ENCODE measurements at regions not wholly inside any gene's neighbourhood (a gene's known extent, or its start where the extent isn't known, plus 50 kb on each side); places are given as distances from the start of the nearest gene placed in this dataset.
A peak's percentile ranks its signal among the peaks of the same experiment; 100 is the strongest.

DNA sequence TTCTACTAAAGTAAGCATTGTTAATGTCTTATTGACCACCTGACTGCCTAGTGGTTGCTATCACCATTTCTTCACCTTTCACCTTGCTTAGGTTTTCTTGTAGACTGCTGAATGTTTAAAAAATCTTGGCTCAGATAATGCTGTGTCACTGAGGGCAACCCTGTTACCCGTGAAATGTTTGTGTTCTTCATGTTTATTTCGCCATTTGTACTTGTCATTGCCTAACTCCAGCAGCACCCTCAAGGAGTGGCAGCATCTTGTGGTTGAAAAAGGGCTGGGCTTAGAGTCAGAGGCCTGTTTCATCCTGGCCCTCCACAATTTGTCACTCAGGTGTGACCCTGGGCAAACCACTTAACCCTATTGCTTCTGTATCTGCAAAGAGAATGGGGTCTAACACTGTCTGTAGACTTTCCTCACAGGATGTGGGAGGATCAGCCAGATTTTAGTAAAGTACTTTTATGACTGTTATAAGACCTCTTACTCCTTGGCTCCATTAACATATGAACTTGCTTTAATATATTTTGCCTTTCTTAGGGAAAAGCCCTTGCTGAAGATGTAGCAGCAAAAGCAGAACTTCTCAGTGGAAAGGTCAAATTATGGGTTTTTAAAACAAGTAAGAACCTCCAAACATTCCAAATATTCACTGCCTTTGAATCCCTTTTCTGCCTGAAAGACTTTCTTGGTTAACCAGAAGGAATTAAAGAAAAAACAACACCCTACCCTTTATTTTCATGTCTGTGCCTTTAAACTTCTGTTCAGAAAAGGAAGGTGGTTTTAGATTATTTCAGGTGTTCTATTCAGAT, 154.5 kb upstream of the C11orf87 start:
- no peak for DNase-seq (ENCODE audit: low read depth)

DNA sequence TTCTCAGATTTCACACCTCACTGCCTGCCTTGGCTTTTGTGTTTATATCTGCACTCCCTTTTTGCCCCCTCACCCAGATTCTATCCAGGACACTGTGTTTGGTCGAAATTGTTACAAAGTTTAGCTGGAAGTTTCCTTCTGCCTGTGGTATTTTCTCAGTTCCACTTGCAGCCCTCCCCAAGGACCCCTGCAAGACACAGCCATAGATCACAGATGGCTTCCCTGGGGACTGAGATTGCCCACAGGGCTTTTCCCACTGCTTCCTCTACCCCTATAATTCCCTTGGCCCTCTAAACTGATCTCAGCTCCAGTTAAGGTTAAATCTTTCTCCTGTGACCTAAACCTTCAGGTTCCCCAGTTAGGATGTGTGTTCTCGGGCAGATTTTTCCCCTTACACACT, 146.1 kb upstream of the C11orf87 start:
- no peak for DNase-seq (ENCODE audit: low read depth)

DNA sequence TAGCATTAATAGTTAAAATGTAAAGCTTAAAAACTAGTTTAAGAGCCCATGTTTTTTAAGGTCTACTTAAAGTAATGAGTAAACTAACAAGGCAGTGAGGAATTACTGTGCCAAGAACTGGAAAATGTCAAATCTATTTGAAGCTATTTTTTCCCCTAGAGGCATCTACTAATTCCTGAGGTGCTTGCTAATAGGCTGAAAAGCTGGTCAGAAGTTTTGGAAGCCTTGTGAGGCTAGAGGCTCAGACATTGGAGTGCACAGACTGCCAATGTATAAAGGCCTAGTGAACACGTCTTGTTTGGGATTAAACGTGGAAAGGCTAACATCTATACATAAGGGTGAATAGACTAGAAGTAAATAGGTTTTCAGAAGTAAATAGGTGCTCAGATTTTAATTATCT, 136.5 kb upstream of the C11orf87 start:
- no peak for DNase-seq (ENCODE audit: low read depth)

DNA sequence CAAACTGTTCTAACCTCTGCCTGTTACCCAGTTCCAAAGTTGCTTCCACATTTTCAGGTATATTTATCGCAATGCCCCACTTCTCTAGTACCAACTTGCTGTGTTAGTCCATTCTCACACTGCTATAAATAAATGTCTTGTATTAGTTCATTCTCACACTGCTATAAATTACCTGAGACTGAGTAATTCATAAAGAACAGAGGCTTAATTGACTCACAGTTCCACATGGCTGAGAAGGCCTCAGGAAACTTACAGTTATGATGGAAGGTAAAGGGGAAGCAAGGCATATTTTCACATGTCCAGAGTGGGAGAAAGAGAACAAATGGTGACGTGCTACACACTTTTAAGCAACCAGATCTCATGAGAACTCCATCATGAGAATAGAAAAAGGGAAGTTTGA, 130.4 kb upstream of the C11orf87 start:
- DNase-seq (ENCODE audit: low read depth) = no peak

DNA sequence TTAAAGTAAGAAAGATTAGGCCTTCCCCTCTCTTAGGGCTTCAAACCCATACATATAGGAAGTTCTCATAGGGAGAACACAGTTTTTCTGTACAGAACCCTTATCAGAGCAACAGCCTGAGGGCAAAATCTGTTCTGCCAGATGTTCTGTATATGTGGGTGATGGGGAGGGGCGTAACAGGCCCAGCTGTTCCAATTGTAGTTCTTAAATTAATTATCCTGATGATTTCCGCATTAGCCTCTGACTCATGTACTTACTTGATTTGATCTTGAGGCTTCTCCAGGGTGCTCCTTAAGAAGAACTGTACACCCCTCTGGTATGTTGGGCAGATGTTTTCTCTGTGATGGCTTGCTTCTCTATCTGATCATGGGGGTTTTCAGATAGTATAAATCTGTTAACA, 123.1 kb upstream of the C11orf87 start:
- peak; percentile 20 for DNase-seq (ENCODE audit: low read depth)

DNA sequence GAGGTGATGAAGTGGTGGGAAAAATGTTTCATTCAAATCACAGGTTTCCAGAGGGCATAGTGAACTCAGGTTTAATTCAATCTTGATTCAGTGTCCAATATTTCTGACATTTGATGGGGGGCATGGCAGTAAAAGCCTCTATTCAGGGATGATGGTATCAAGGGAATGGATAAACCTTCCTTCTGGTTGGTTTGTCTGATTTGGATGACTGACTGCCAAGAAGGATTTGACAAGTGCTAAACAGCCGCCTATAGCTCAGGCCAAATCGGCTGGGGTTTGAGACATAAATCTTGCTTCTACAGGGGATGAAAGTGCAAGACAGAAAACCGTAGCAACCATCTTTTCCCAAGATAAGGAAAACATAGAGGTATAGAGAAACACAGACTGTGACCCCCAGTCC, 121.8 kb upstream of the C11orf87 start:
- no peak for DNase-seq (ENCODE audit: low read depth)

DNA sequence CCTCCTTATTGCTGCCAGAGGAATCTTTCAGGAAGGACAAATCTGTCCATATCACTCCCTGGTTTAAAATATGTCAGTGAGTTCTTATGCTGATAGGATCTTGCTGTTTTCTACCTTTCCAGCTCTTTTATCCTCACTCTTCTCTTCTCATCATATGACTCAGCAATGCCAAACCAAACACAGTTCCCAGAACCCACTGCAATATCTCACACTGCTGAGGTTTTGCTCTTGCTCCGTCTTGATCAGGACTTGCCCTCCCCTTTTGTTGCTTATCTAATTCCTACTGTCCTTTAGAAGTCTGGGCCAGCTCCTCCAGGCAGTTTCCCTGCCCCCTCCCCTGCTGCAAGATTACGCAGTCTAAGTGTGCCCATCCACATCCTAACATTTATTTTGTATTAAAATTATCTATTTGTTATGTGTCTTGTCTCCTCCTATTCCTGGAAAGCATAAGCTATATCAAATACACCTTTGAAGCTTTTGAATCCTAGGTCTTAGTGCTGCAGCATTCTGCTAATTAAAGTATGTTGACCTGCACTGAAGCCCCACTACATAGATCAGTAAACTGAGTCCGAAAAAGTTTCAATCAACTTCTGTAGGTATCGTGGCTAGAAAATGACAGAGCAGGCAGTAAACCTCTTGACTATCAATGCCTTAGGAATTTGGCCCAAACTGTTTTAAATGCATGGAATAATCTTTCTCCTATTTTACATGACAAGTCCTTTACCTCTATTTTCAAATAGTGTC, 119.2 kb upstream of the C11orf87 start:
- no peak for DNase-seq (ENCODE audit: low read depth)

DNA sequence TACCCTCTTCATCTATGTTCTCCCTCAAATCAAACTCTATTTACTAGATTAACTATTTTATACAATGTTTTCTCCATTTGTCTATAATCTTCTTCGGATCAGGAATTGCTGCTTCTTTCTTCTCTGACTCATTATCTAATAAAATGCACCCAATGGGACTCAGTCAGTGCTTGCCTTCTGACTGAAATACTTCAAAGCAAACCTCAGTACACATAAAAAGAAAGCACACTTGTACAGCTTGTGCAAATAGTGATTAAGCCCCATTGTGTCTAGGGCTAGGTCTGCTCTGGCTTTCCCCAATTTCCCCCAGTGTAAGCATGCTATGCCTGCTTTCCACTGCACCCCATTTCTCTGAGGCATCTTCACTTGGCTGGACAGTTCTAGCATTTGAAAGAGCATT, 118.6 kb upstream of the C11orf87 start:
- no peak for DNase-seq (ENCODE audit: low read depth)

DNA sequence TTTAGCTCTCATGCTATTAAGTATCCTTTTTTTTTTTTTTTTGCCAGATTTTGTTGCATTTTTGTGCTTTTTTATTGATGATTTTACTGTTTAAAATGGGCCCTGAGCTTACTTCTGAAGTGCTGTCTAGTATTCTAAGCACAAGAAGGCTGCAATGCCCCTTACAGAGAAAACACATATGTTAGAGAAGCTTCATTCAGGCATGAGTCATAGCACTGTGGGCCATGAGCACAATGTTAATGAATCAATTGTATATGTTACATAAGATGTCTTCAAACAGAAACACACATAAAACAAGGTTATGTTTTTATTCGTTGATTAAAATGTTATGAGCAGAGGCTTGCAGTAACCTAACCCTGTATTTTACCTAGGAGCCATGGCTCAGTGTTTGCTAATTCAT, 117.8 kb upstream of the C11orf87 start:
- DNase-seq (ENCODE audit: low read depth) = no peak

DNA sequence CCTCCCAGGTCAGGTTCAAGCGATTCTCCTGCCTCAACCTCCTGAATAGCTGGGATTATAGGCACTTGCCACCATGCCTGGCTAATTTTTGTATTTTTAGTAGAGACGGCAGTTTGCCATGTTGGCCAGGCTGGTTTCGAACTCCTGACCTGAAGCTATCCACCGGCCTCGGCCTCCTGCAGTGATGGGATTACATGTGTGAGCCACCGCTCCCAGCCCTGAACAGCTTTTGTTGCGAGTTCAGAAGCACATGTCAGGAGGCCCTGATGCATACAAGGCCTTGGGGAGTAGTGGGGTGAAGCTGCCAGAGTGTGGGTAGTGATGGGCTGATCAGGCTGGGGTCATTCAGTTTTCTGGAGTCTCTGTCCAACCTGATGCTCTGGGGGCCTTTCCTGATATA, 117.0 kb upstream of the C11orf87 start:
- DNase-seq (ENCODE audit: low read depth) = no peak

DNA sequence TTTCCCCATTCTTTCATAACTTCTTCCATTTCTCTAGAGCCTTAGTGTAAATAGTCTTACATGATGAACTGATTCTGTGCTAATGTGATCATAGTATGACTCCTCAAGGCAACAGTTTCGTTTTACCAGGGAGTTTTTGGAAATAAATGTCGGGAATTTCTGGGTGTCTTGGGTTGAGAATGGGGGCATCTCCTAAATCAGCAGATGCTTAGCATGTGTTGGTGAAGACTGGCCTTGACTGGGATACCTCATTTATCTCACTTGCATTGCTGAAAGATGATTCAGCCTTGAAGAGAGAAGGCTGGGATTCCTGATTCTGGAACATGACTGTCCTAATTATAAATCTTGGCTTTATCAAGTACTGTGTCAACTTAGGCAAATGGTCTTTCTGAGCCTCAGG, 115.7 kb upstream of the C11orf87 start:
- no peak for DNase-seq (ENCODE audit: low read depth)

DNA sequence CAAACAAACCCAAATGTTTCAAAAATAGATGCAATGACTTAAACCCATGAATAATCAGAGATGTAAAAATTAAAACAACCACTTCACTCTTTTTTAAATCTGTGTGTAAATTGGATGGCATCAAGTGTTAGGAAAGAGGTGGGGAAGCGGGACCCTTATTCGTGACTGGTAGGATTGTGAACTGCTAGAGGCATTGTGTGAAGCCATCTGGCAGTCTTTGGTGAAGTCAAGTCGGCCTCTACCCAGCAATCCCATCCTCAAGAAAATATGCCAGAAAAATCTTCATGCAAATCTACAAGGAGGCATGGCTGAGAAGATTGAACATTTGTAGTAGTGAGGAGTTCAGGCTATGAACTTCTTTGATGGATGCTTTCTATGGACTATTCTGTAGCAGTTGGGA, 114.6 kb upstream of the C11orf87 start:
- DNase-seq (ENCODE audit: low read depth) = no peak

DNA sequence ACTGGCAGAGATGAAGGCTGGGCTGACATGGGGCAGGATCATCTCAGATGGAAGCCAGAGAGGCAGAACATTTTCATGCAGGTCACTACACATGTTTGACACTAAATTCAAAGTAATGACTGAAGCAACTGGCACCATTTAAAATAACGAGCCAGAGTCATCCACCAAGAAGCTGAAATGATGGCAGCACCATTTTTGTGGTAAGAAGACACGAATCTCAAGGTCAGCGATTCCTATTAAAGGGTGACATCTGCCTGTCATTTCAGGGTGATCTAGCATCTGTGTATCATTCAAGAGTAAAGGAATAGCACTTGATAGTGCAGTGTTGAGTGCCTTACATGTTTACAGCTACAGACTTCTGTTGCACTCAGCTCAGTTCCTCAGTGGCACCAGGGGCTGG, 113.4 kb upstream of the C11orf87 start:
- DNase-seq (ENCODE audit: low read depth) = no peak

DNA sequence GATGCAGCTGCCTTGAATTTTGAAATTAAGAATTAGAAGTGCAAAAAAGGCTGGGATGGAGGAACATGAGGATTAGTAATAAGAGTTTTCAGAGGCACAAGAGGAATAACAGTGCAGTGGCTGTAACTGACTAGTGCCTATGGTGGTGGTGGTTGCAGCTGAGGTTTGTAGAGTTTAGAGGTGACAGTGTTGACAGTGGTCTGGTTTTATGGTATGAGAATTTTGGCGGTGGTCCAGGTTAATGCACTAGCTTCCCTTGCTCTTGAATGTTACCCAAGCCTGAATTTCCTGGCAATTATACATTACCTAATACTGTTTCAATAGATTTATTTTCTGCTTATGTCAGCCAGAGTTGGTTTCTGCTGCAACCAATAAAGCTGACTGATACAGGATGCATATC, 112.8 kb upstream of the C11orf87 start:
- DNase-seq (ENCODE audit: low read depth) = no peak

DNA sequence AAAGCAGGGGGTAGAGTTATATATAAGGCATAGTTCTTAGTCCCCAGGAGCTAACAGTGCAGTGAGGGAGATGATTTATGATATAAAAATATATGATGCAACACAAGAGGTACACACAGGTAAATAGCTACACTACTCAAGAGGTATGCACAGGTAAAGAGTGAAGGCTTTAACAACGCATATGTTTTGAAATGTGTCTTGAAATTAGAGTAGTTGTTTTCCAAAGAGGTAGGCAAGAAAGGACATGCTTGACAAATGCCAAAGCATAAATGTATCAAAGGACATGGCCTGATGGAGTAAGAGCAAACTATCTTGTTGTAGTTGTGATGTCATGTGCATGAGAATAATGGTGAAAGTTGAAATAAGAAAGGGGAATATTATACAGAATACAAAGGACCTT, 104.3 kb upstream of the C11orf87 start:
- no peak for DNase-seq (ENCODE audit: low read depth)

DNA sequence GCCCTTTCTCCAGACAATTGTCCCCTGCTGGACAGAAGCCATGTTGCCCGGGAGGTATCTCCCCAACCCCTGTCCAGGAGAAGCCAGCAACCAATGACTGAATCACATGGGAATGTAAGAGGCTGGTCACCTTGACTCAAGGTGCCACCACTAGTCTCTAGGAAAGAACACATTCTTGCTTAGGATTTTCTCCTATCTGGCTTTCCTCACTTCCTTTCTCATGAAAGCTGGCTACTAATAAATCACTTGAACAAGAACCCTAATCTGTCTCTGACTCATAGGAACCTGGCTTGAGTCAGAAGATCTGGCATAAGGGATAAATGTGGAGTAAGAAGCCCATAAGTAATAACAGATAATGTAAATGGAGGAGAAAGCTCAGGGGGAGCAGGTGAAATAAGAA, 101.4 kb upstream of the C11orf87 start:
- no peak for DNase-seq (ENCODE audit: low read depth)

DNA sequence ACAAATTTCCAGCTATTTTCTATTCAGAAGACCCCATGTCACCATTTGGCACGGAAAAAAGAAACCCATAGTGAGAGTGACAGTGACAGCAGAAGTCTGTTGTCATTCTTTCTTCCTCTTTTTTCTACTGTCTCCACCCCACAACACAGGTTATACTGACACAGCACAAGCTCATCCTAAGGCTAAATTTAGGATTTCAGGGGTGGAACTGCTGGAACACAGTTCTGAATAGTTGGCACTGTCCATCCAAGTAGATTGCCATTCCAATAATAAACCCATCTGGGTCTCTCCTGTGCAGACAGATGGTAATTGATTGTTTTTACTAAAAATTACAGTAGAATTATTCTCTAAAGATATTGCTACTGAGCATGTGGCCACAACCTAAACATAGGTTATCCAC, 95.2 kb upstream of the C11orf87 start:
- no peak for DNase-seq (ENCODE audit: low read depth)

DNA sequence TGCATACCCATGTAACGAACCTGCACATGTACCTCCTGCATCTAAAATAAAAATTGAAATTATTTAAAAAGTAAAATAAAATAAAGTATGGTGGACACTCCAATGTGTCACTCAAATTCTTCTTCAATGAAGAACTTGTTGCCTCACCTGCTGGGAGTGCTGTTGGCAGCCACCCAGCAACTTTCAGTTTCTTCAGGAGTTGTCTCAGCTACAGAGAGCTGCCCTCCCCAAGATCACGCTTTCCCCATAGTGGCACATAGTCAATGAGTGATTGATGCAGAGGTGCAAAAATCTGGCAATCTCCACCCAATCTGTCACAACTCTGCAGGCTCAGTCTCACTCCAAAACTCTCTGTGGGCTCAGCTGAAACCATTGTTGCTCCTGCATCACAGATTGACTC, 92.3 kb upstream of the C11orf87 start:
- no peak for DNase-seq (ENCODE audit: low read depth)

DNA sequence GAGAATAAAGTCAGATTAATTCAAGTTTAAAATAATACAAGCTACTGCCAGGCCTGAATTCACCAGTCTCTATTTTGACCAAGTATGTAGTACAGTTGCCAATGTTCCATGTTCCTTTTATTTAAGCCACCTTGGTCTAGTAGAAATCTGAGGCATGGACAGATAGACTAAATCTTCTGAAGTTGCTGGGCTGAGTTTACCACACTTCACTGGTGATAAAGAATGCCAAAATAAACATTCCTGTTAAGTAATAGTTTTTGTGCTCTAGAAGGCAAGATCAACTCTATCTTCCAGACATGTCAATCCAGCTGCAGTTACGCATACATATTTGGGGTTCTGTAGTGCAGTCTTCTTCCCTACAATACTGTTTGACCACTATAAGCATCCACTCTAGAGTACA, 83.9 kb upstream of the C11orf87 start:
- DNase-seq (ENCODE audit: low read depth) = no peak

DNA sequence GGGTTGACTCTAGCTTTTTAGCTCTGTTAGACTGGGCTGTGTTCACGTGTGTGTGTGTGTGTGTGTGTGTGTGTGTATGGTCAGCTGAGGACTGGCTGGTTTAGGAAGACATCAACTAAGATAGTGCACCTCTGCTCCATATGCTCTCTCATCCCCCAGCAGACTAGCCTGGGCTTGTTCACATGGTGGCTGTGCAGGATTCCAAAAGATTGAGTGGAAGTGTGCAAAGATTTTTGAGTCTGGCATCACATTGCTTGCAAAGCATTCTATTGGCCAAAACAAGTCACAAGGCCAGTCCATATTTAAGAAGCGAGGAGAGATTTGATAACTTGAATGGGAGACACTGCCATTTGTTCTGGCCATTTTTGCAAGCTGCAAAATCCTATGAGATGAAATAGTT, 79.7 kb upstream of the C11orf87 start:
- DNase-seq (ENCODE audit: low read depth) = no peak

DNA sequence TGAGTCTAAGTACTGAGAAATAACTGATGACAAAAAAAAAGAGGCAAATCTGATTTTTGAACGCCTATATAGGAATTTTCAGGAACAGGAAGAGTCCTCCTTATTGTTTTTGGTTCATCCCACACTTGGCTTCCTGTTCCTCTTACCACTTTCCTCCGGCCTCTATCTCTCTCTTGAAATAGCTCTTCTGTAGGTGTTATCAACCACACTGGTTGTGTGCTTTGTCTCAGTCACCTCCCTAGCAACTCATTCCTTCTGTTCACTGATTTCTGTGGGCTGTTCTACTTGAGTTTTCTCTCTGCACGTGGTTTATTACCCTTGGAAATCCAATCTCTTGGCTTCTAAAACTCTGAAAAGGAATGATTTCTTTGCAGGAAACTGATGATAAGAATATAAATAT, 78.7 kb upstream of the C11orf87 start:
- DNase-seq (ENCODE audit: low read depth) = no peak

DNA sequence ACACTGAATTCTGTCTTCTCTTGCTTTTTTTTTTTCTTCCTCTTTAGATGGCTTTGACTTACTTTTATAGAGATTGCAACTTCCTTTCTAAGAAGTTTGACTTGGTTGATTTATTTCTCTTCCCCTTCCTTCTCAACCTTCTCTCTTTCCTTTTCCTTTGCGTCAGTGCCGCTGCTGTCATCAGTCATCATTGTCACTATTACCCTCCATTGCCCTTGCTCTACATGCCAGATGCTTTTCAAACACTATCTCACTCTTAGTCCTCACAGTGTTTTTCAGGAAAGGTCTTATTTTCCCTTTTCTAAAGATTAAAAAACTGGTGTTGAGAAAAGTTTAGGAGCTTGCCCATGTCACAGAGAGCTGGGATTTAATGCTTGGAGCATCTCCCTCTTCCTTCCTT, 74.7 kb upstream of the C11orf87 start:
- DNase-seq (ENCODE audit: low read depth) = no peak

DNA sequence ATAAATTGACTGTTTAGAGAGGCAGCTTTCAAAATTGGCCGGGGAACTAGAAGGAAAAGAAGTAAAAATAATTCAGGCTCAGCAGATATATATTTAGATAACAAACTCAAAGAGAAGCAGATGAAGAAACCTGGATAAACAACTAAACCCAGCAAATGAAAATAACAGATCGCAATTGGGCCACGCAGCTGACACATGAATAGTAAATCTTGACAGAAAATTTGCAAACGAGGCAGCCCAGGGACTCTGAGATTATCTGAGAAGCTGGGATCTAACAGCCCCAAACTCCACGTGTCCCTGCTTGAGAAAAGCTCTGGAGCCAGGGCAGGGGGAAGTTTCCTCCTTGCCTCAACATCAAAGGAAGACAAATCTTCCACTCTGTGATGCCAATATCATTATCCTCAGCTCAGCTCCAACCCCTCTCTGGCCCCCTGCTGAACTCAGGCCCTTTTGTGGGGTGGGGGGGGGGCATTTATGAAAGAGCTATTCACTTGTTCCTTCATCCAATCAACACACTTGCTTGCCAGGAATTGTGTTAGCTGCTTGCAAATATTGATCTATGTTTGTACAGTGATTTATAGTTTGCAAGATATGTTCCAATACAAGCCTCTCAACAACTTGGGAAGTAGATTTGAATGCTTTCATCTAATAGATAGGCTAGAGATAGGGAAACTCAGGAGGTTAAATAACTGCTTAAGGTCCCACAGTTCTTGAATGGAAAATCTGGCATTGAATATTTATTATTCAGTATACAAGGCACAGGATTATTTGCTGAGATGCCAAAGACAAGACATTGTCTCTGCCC, 72.5 kb upstream of the C11orf87 start:
- DNase-seq (ENCODE audit: low read depth) = no peak

All from fibroblast of the conjunctiva (primary cell).